ENCODE measurements at regions not wholly inside any gene's neighbourhood (a gene's known extent, or its start where the extent isn't known, plus 50 kb on each side); places are given as distances from the start of the nearest gene placed in this dataset.
"Not testable (repeated sequence)": the region's sequence is repeated elsewhere in the genome, so short reads cannot be mapped to it uniquely, and the experiment has no call there.

GRCh38 chr12:78269620-78270019 is 438.9 kb downstream of the NAV3 start:
- no peak for DNase-seq

- DNase-seq, result no peak
Observed at GRCh38 chr12:78271546-78271945, 440.9 kb downstream of the NAV3 start.

- no peak for DNase-seq
Observed at GRCh38 chr12:78275886-78276285, 445.2 kb downstream of the NAV3 start.

GRCh38 chr12:78278706-78279190 is 448.1 kb downstream of the NAV3 start:
- no peak for DNase-seq

GRCh38 chr12:78279567-78279966 is 448.9 kb downstream of the NAV3 start:
- DNase-seq, result no peak

GRCh38 chr12:78281102-78281501 is 450.4 kb downstream of the NAV3 start:
- DNase-seq, result not testable (repeated sequence)

GRCh38 chr12:78284417-78284816 is 453.7 kb downstream of the NAV3 start:
- no peak for DNase-seq

GRCh38 chr12:78290606-78291345 is 460.1 kb downstream of the NAV3 start:
- no peak for DNase-seq

GRCh38 chr12:78293059-78293686 is 462.5 kb downstream of the NAV3 start:
- no peak for DNase-seq

- not testable (repeated sequence) for DNase-seq
Observed at GRCh38 chr12:78301282-78301681, 470.6 kb downstream of the NAV3 start.

- no peak for DNase-seq
Observed at GRCh38 chr12:78305808-78306207, 475.1 kb downstream of the NAV3 start.

GRCh38 chr12:78306236-78306635 is 475.5 kb downstream of the NAV3 start:
- no peak for DNase-seq

GRCh38 chr12:78308701-78309100 is 478.0 kb downstream of the NAV3 start:
- DNase-seq, result no peak

- no peak for DNase-seq
Observed at GRCh38 chr12:78315028-78315427, 484.3 kb downstream of the NAV3 start.

- DNase-seq, result no peak
Observed at GRCh38 chr12:78316136-78316535, 485.4 kb downstream of the NAV3 start.

- no peak for DNase-seq
Observed at GRCh38 chr12:78316631-78317468, 486.2 kb downstream of the NAV3 start.

- DNase-seq, result no peak
Observed at GRCh38 chr12:78321696-78322095, 491.0 kb downstream of the NAV3 start.

- DNase-seq, result no peak
Observed at GRCh38 chr12:78323226-78323625, 492.5 kb downstream of the NAV3 start.

GRCh38 chr12:78324234-78324633 is 493.5 kb downstream of the NAV3 start:
- DNase-seq, result no peak

GRCh38 chr12:78328524-78328923 is 497.8 kb downstream of the NAV3 start:
- no peak for DNase-seq

- no peak for DNase-seq
Observed at GRCh38 chr12:78330131-78330530, 499.4 kb downstream of the NAV3 start.

GRCh38 chr12:78331181-78331580 is 500.5 kb downstream of the NAV3 start:
- DNase-seq, result no peak

- DNase-seq, result no peak
Observed at GRCh38 chr12:78331753-78332152, 501.1 kb downstream of the NAV3 start.
